ENCODE measurements at regions not wholly inside any gene's neighbourhood (a gene's known extent, or its start where the extent isn't known, plus 50 kb on each side); places are given as distances from the start of the nearest gene placed in this dataset.

GRCh38 chr13:80658705-80659104 is 317.8 kb upstream of the SPRY2 start:
- Histone ChIP-seq H3K36me3 (ENCODE audit: control insufficient read depth in 4 of 4, insufficient read depth in 3 of 4, low read depth in 1 of 4, low read length in 3 of 4) (no peaks in the 10 kb centered on the region), H3K9ac (ENCODE audit: low read depth in 1 of 2, low read length in 2 of 2) (no peak overlapping the region), H3K27me3 (ENCODE audit: control insufficient read depth in 4 of 4, insufficient read depth in 4 of 4, low read length in 3 of 4) (no peaks in the 10 kb centered on the region), H3K4me1 (ENCODE audit: control insufficient read depth in 4 of 4, insufficient read depth in 4 of 4, low read length in 3 of 4) (no peaks in the 10 kb centered on the region), H3K27ac (ENCODE audit: low read depth in 1 of 2, low read length in 2 of 2) (no peak overlapping the region), H3K4me3 (ENCODE audit: low read depth in 1 of 3, low read length in 3 of 3) (no peak overlapping the region), H3K9me3 (ENCODE audit: control insufficient read depth in 4 of 4, low read length in 3 of 4) (no peaks in the 10 kb centered on the region)
- TF ChIP-seq TAF1 (conservative IDR thresholded peaks at IDR 0.05) (no peak), ZBTB33 (IDR thresholded peaks at IDR 0.05) (no peak), EGR1 (IDR thresholded peaks at IDR 0.05; ENCODE audit: low read depth in 2 of 2) (no peak), HNF4A (conservative IDR thresholded peaks at IDR 0.05) (no peak), CTCF (IDR thresholded peaks at IDR 0.05; ENCODE audit: low read depth, low read length, missing input control) (no peak), NR2F2 (IDR thresholded peaks at IDR 0.05) (no peak)
- DNase-seq (ENCODE audit: low spot score): no peak
- 96% methylated on average over 16 of the region's 16 CpGs for WGBS

- 88% methylated on average over 2 of the region's 2 CpGs for WGBS
- TF ChIP-seq ATF3 (IDR thresholded peaks at IDR 0.05) (no peak), ZBTB33 (IDR thresholded peaks at IDR 0.05) (no peak), HNF4G (IDR thresholded peaks at IDR 0.05) (no peak), FOXA2 (IDR thresholded peaks at IDR 0.05) (no peak), JUND (IDR thresholded peaks at IDR 0.05) (no peak), FOXA1 (IDR thresholded peaks at IDR 0.05) (no peak), SP1 (IDR thresholded peaks at IDR 0.05) (no peak), HNF4A (conservative IDR thresholded peaks at IDR 0.05) (no peak), TAF1 (conservative IDR thresholded peaks at IDR 0.05) (no peak), RXRA (IDR thresholded peaks at IDR 0.05) (no peak), NR2F2 (IDR thresholded peaks at IDR 0.05) (no peak), RAD21 (IDR thresholded peaks at IDR 0.05) (no peak), YY1 (IDR thresholded peaks at IDR 0.05) (no peak), REST (IDR thresholded peaks at IDR 0.05) (no peak)
- Histone ChIP-seq H3K27ac (ENCODE audit: low read depth in 1 of 2, low read length in 2 of 2) (no peak overlapping the region), H3K9ac (ENCODE audit: low read depth in 1 of 2, low read length in 2 of 2) (no peak overlapping the region), H3K27me3 (ENCODE audit: control insufficient read depth in 4 of 4, insufficient read depth in 4 of 4, low read length in 3 of 4) (no peaks in the 10 kb centered on the region), H3K9me3 (ENCODE audit: control insufficient read depth in 4 of 4, low read length in 3 of 4) (no peaks in the 10 kb centered on the region), H3K4me3 (ENCODE audit: low read depth in 1 of 3, low read length in 3 of 3) (no peak overlapping the region), H3K4me1 (ENCODE audit: control insufficient read depth in 4 of 4, insufficient read depth in 4 of 4, low read length in 3 of 4) (no peaks in the 10 kb centered on the region), H3K36me3 (ENCODE audit: control insufficient read depth in 4 of 4, insufficient read depth in 3 of 4, low read depth in 1 of 4, low read length in 3 of 4) (no peaks in the 10 kb centered on the region)
- no peak for DNase-seq (ENCODE audit: low spot score)
Observed at GRCh38 chr13:80656512-80656904, 315.6 kb upstream of the SPRY2 start.
